22Rv1 (cell line): ENCODE measurements at regions not wholly inside any gene's neighbourhood (a gene's known extent, or its start where the extent isn't known, plus 50 kb on each side); places are given as distances from the start of the nearest gene placed in this dataset.

Experiments
- ZFX ChIP-seq: fragments of 450-650 bp; IDR thresholded peaks from 2 replicates; pipeline ENCODE4 v1.6.1; 2017; ENCODE audit warnings: antibody characterized with exemption, borderline replicate concordance
- TF ChIP-seq, protein P1 (sequence below): fragments of 450-650 bp; IDR thresholded peaks from 2 replicates; pipeline ENCODE4 v1.5.1; 2017; ENCODE audit warnings: mild to moderate bottlenecking

DNA sequence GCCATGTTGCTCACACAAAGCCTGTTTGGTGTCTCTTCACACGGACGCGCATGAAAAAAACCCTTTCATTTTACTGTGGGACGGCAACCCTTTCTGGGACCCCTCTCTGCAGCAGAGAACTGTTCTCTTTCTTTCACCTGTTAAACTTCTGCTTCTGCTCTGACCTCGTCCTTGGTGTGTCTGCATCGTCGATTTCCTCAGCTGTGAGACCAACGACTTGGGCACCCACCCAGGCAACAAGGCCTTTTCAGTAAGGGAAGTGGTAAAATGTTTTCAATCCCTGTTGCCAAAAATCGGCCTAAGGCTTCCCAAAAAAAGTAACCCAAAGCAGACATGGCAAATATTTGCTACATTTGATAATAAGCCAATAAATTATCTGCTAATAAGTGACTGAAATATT, 515.3 kb downstream of the IRS2 start:
- TF ChIP-seq, protein P1, sequence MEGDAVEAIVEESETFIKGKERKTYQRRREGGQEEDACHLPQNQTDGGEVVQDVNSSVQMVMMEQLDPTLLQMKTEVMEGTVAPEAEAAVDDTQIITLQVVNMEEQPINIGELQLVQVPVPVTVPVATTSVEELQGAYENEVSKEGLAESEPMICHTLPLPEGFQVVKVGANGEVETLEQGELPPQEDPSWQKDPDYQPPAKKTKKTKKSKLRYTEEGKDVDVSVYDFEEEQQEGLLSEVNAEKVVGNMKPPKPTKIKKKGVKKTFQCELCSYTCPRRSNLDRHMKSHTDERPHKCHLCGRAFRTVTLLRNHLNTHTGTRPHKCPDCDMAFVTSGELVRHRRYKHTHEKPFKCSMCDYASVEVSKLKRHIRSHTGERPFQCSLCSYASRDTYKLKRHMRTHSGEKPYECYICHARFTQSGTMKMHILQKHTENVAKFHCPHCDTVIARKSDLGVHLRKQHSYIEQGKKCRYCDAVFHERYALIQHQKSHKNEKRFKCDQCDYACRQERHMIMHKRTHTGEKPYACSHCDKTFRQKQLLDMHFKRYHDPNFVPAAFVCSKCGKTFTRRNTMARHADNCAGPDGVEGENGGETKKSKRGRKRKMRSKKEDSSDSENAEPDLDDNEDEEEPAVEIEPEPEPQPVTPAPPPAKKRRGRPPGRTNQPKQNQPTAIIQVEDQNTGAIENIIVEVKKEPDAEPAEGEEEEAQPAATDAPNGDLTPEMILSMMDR: no peak
- TF ChIP-seq ZFX: no peak
